ENCODE measurements at regions not wholly inside any gene's neighbourhood (a gene's known extent, or its start where the extent isn't known, plus 50 kb on each side); places are given as distances from the start of the nearest gene placed in this dataset.
A peak's percentile ranks its signal among the peaks of the same experiment; 100 is the strongest.

GRCh38 chr6:143607974-143608373 is 69.8 kb upstream of the PHACTR2 start:
- DNase-seq (ENCODE audit: low read depth): no peak
- H3K4me3 ChIP-seq (ENCODE audit: low read depth, low read length): no peak overlapping the region
- TF ChIP-seq, protein P1, sequence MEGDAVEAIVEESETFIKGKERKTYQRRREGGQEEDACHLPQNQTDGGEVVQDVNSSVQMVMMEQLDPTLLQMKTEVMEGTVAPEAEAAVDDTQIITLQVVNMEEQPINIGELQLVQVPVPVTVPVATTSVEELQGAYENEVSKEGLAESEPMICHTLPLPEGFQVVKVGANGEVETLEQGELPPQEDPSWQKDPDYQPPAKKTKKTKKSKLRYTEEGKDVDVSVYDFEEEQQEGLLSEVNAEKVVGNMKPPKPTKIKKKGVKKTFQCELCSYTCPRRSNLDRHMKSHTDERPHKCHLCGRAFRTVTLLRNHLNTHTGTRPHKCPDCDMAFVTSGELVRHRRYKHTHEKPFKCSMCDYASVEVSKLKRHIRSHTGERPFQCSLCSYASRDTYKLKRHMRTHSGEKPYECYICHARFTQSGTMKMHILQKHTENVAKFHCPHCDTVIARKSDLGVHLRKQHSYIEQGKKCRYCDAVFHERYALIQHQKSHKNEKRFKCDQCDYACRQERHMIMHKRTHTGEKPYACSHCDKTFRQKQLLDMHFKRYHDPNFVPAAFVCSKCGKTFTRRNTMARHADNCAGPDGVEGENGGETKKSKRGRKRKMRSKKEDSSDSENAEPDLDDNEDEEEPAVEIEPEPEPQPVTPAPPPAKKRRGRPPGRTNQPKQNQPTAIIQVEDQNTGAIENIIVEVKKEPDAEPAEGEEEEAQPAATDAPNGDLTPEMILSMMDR (IDR thresholded peaks at IDR 0.05; ENCODE audit: insufficient read depth, low read length): no peak

GRCh38 chr6:143607168-143607567 is 70.6 kb upstream of the PHACTR2 start:
- no peak for DNase-seq (ENCODE audit: low read depth)
- H3K4me3 ChIP-seq (ENCODE audit: low read depth, low read length): no peak overlapping the region
- TF ChIP-seq, protein P1 (IDR thresholded peaks at IDR 0.05; ENCODE audit: insufficient read depth, low read length): no peak

- no peak overlapping the region for H3K4me3 ChIP-seq (ENCODE audit: low read depth, low read length)
- TF ChIP-seq, protein P1 (IDR thresholded peaks at IDR 0.05; ENCODE audit: insufficient read depth, low read length): no peak
- DNase-seq (ENCODE audit: low read depth): peak; percentile 37
Observed at GRCh38 chr6:143605906-143606521, 71.8 kb upstream of the PHACTR2 start.

GRCh38 chr6:143603455-143603854 is 74.3 kb upstream of the PHACTR2 start:
- H3K4me3 ChIP-seq (ENCODE audit: low read depth, low read length): no peak overlapping the region
- peak; percentile 68 for DNase-seq (ENCODE audit: low read depth)
- TF ChIP-seq, protein P1 (IDR thresholded peaks at IDR 0.05; ENCODE audit: insufficient read depth, low read length): no peak

DNA sequence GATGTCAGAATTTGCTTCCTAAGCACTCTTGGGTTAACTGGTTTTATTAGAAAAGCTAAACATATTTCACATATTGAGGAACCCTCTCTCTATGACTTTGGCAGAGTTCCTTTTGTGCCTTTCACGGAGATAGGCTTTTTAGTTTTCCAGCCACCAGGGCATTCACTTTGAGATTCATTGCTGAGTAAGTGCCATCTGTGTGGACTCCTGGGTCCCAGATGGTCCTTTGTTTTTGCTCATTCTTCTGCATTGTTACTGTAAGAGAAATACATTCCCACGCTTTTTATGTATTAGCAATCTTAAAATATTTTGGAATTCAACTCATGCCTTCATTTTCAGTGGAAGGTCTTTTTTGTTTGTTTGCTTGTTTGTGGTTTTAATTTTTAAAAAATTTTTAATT is 76.3 kb upstream of the PHACTR2 start:
- TF ChIP-seq, protein P1 (IDR thresholded peaks at IDR 0.05; ENCODE audit: insufficient read depth, low read length): no peak
- no peak for DNase-seq (ENCODE audit: low read depth)
- no peak overlapping the region for H3K4me3 ChIP-seq (ENCODE audit: low read depth, low read length)

DNA sequence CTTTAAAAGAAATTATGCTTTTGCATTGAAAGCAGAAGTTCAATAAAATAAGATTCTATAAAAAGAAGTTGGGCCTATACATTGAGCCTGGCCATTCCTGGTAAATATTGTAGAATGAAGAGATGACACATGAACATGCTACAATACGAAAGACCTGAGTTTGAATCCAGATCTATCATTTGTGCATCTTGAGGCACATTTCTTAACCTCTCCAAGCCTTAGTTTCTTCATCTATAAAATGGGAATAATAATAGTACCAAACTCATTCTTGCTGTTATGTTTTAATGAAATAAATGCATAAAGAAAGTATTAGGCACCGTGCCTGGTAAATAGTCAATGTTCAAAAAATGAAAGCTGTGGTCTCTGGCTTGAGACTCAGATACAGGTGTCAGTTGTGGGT is 76.9 kb upstream of the PHACTR2 start:
- DNase-seq (ENCODE audit: low read depth): no peak
- H3K4me3 ChIP-seq (ENCODE audit: low read depth, low read length): no peak overlapping the region
- TF ChIP-seq, protein P1 (IDR thresholded peaks at IDR 0.05; ENCODE audit: insufficient read depth, low read length): no peak

All from fibroblast of the aortic adventitia (primary cell).